Cardiac muscle cell (in vitro differentiated cells and primary cell): ENCODE measurements at regions not wholly inside any gene's neighbourhood (a gene's known extent, or its start where the extent isn't known, plus 50 kb on each side); places are given as distances from the start of the nearest gene placed in this dataset.

ENCODE experiments used
- DNase-seq, 2 donors: peaks; one replicate each; pipeline versions ENCODE4 v3.0.0 to v3.0.0-alpha.2; 2010 to 2017; ENCODE audit warnings: low read depth in 1 of 2, low spot score in 1 of 2
- H3K27ac ChIP-seq: fragments of 200-600 bp; sonication (generic); 2 replicates; pipeline ENCODE4 v1.5.1; 2016
- H3K27me3 ChIP-seq: fragments of 200-600 bp; sonication (generic); 2 replicates; pipeline ENCODE4 v1.6.0; 2016; ENCODE audit warnings: control low read depth
- H3K36me3 ChIP-seq: fragments of 200-600 bp; sonication (generic); 2 replicates; pipeline ENCODE4 v1.5.1; 2016; ENCODE audit warnings: control low read depth
- H3K4me1 ChIP-seq: fragments of 200-600 bp; sonication (generic); 2 replicates; pipeline ENCODE4 v1.8.1; 2017; ENCODE audit warnings: low read depth, mild to moderate bottlenecking, mixed run types
- H3K4me3 ChIP-seq: fragments of 200-600 bp; sonication (generic); 2 replicates; pipeline ENCODE4 v1.5.1; 2016; ENCODE audit warnings: mild to moderate bottlenecking
- H3K9me3 ChIP-seq: fragments of 200-600 bp; sonication (generic); 2 replicates; pipeline ENCODE4 v1.5.1; 2017; ENCODE audit warnings: low read depth, mild to moderate bottlenecking, control low read depth
- CTCF ChIP-seq: IDR thresholded peaks from 2 replicates; pipeline ENCODE4 v1.5.1; 2012; ENCODE audit warnings: low read depth, mild to moderate bottlenecking, low read length

- no peak for TF ChIP-seq CTCF
- H3K4me3 ChIP-seq, result no peak overlapping the region
- no peaks in the 10 kb centered on the region for H3K27me3 ChIP-seq
- H3K27ac ChIP-seq, result no peak overlapping the region
- H3K36me3 ChIP-seq, result no peaks in the 10 kb centered on the region
- no peaks in the 10 kb centered on the region for H3K9me3 ChIP-seq
- H3K4me1 ChIP-seq, result no peaks in the 10 kb centered on the region
- DNase-seq, result no peak
Measured at GRCh38 chr7:13236026-13236425, 548.6 kb downstream of the ARL4A start.

GRCh38 chr7:13240349-13240748 is 552.9 kb downstream of the ARL4A start:
- no peaks in the 10 kb centered on the region for H3K36me3 ChIP-seq
- no peak for TF ChIP-seq CTCF
- DNase-seq, result peak in 1 of 2 donors; percentile 56
- H3K4me3 ChIP-seq, result no peak overlapping the region
- no peaks in the 10 kb centered on the region for H3K9me3 ChIP-seq
- H3K27me3 ChIP-seq, result no peaks in the 10 kb centered on the region
- no peaks in the 10 kb centered on the region for H3K4me1 ChIP-seq
- no peak overlapping the region for H3K27ac ChIP-seq

GRCh38 chr7:13241416-13241815 is 554.0 kb downstream of the ARL4A start:
- H3K36me3 ChIP-seq, result no peaks in the 10 kb centered on the region
- no peak for DNase-seq
- TF ChIP-seq CTCF, result no peak
- H3K27ac ChIP-seq, result no peak overlapping the region
- H3K4me3 ChIP-seq, result no peak overlapping the region
- H3K4me1 ChIP-seq, result no peaks in the 10 kb centered on the region
- H3K9me3 ChIP-seq, result no peaks in the 10 kb centered on the region
- no peaks in the 10 kb centered on the region for H3K27me3 ChIP-seq

- DNase-seq, result no peak
- TF ChIP-seq CTCF, result no peak
- no peak overlapping the region for H3K27ac ChIP-seq
- no peaks in the 10 kb centered on the region for H3K36me3 ChIP-seq
- no peaks in the 10 kb centered on the region for H3K27me3 ChIP-seq
- no peaks in the 10 kb centered on the region for H3K4me1 ChIP-seq
- H3K9me3 ChIP-seq, result no peaks in the 10 kb centered on the region
- no peak overlapping the region for H3K4me3 ChIP-seq
Measured at GRCh38 chr7:13257661-13258060, 570.2 kb downstream of the ARL4A start.

GRCh38 chr7:13258386-13258785 is 571.0 kb downstream of the ARL4A start:
- H3K27me3 ChIP-seq, result no peaks in the 10 kb centered on the region
- H3K4me3 ChIP-seq, result no peak overlapping the region
- no peak for DNase-seq
- no peaks in the 10 kb centered on the region for H3K9me3 ChIP-seq
- H3K27ac ChIP-seq, result no peak overlapping the region
- no peaks in the 10 kb centered on the region for H3K4me1 ChIP-seq
- H3K36me3 ChIP-seq, result no peaks in the 10 kb centered on the region
- no peak for TF ChIP-seq CTCF

- H3K36me3 ChIP-seq, result no peaks in the 10 kb centered on the region
- H3K9me3 ChIP-seq, result no peaks in the 10 kb centered on the region
- H3K4me3 ChIP-seq, result no peak overlapping the region
- no peak overlapping the region for H3K27ac ChIP-seq
- DNase-seq, result no peak
- TF ChIP-seq CTCF, result no peak
- no peaks in the 10 kb centered on the region for H3K4me1 ChIP-seq
- peaks cover 5% of the 10 kb centered on the region for H3K27me3 ChIP-seq
Measured at GRCh38 chr7:13259930-13260329, 572.5 kb downstream of the ARL4A start.
